ENCODE measurements at regions not wholly inside any gene's neighbourhood (a gene's known extent, or its start where the extent isn't known, plus 50 kb on each side); places are given as distances from the start of the nearest gene placed in this dataset.

DNA sequence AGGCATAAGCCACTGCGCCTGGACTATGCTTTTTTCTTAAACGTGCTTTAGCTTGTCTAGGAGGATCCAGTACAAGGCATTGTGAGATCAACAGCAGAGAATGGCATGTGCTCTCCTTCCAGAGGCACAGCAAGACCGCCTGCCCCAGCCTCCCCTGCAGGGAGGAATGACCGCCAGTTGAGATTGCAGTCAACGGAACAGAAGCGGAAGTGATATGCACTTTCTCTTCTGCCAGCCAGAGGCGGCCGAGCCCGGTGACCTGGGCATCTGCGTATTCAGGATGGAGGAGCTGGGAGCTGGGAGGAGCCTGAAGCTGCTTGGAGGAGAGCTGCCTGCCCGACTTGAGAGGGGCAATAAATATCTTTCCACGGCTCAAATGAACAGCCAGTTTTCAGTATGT, 243.0 kb downstream of the CTTN start:
- no peak overlapping the region for H3K9ac ChIP-seq (ENCODE audit: low read depth in 1 of 2, low read length in 2 of 2)
- no peaks in the 10 kb centered on the region for H3K36me3 ChIP-seq (ENCODE audit: control insufficient read depth in 2 of 2, insufficient read depth in 2 of 2, low read length in 2 of 2)
- no peaks in the 10 kb centered on the region for H3K4me1 ChIP-seq (ENCODE audit: control insufficient read depth in 2 of 2, insufficient read depth in 2 of 2, low read length in 2 of 2)
- H3K27ac ChIP-seq (ENCODE audit: low read depth in 2 of 2, low read length in 2 of 2), result no peak overlapping the region
- H3K9me3 ChIP-seq (ENCODE audit: control insufficient read depth in 2 of 2, low read length in 2 of 2), result no peaks in the 10 kb centered on the region
- no peaks in the 10 kb centered on the region for H3K27me3 ChIP-seq (ENCODE audit: control insufficient read depth in 2 of 2, insufficient read depth in 2 of 2, low read length in 2 of 2)
- H3K4me3 ChIP-seq (ENCODE audit: low read length in 2 of 2), result no peak overlapping the region

DNA sequence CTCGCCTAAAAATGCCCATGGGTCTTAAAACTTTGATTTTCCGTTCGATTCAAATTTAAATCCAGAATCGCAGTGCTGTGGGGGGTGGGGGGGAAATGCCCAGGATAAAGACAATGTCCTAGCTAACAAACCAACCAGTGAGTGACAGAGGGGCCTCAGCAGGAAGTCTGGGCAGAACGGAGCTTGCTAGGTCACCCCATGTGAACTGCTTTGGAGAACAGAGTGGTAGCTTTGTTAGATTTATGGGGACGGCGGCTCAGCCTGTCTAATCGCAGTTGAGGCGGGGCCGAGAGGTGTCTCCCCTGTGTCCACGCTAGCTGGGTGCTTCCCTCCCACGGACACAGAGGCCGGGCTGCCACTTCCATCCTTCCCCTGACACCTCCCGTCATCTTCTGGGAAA, 243.9 kb downstream of the CTTN start:
- no peaks in the 10 kb centered on the region for H3K4me1 ChIP-seq (ENCODE audit: control insufficient read depth in 2 of 2, insufficient read depth in 2 of 2, low read length in 2 of 2)
- no peak overlapping the region for H3K4me3 ChIP-seq (ENCODE audit: low read length in 2 of 2)
- H3K9me3 ChIP-seq (ENCODE audit: control insufficient read depth in 2 of 2, low read length in 2 of 2), result no peaks in the 10 kb centered on the region
- no peaks in the 10 kb centered on the region for H3K27me3 ChIP-seq (ENCODE audit: control insufficient read depth in 2 of 2, insufficient read depth in 2 of 2, low read length in 2 of 2)
- no peak overlapping the region for H3K27ac ChIP-seq (ENCODE audit: low read depth in 2 of 2, low read length in 2 of 2)
- H3K9ac ChIP-seq (ENCODE audit: low read depth in 1 of 2, low read length in 2 of 2), result no peak overlapping the region
- no peaks in the 10 kb centered on the region for H3K36me3 ChIP-seq (ENCODE audit: control insufficient read depth in 2 of 2, insufficient read depth in 2 of 2, low read length in 2 of 2)

DNA sequence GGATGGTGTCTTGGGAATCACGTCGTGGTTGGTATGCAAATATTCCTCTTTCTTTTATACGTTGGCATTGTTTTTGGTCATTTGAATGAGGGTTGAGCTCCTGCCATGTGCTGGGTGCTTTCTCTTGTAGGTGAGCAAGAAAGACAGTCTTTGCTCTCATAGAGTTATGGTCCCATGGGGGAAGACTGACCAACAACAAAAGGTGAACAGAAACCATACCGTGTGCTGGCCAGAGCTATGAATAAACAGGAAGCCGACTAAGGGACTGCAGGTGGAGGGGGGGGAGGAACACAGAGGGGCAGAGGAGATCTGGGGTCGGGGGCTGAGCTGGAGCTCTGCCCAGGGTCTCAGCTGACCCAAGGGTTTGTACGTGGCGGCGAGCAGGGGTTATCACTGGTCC, 245.3 kb downstream of the CTTN start:
- H3K4me1 ChIP-seq (ENCODE audit: control insufficient read depth in 2 of 2, insufficient read depth in 2 of 2, low read length in 2 of 2), result no peaks in the 10 kb centered on the region
- no peaks in the 10 kb centered on the region for H3K27me3 ChIP-seq (ENCODE audit: control insufficient read depth in 2 of 2, insufficient read depth in 2 of 2, low read length in 2 of 2)
- no peak overlapping the region for H3K9ac ChIP-seq (ENCODE audit: low read depth in 1 of 2, low read length in 2 of 2)
- no peak overlapping the region for H3K4me3 ChIP-seq (ENCODE audit: low read length in 2 of 2)
- no peak overlapping the region for H3K27ac ChIP-seq (ENCODE audit: low read depth in 2 of 2, low read length in 2 of 2)
- H3K36me3 ChIP-seq (ENCODE audit: control insufficient read depth in 2 of 2, insufficient read depth in 2 of 2, low read length in 2 of 2), result no peaks in the 10 kb centered on the region
- no peaks in the 10 kb centered on the region for H3K9me3 ChIP-seq (ENCODE audit: control insufficient read depth in 2 of 2, low read length in 2 of 2)

DNA sequence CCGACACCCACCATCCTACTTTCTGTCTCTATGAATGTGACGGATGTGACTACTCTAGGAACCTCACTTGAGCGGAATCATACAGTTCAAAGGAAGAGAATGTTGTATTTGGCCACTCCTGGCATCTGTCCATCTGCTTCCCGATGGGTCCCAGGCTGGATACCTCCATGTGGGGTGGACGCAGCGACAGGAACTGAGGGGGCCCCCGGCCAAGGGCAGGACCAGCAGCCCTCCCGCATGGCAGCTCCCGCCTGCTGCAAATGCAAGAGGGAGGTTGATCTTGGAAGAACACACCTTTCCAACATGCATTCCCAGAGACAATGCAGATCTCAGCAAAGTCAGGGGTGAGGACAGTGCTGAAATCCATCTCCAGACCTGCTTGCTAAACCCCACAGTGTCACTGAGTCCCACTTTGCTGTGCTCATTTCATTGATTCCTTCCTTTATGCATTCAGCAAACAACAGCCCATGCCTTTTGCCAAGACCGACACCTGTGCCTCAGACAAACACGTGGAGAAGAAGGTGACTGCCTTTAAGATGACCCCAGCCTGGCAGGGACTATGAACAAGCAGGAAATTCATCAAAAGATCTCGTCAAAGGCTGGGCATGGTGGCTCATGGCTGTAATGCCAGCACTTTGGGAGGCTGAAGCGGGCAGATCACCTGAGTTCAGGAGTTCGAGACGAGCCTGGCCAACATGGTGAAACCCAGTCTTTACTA, 246.2 kb downstream of the CTTN start:
- H3K27ac ChIP-seq (ENCODE audit: low read depth in 2 of 2, low read length in 2 of 2), result no peak overlapping the region
- no peak overlapping the region for H3K9ac ChIP-seq (ENCODE audit: low read depth in 1 of 2, low read length in 2 of 2)
- H3K4me3 ChIP-seq (ENCODE audit: low read length in 2 of 2), result no peak overlapping the region
- H3K4me1 ChIP-seq (ENCODE audit: control insufficient read depth in 2 of 2, insufficient read depth in 2 of 2, low read length in 2 of 2), result no peaks in the 10 kb centered on the region
- no peaks in the 10 kb centered on the region for H3K36me3 ChIP-seq (ENCODE audit: control insufficient read depth in 2 of 2, insufficient read depth in 2 of 2, low read length in 2 of 2)
- no peaks in the 10 kb centered on the region for H3K9me3 ChIP-seq (ENCODE audit: control insufficient read depth in 2 of 2, low read length in 2 of 2)
- H3K27me3 ChIP-seq (ENCODE audit: control insufficient read depth in 2 of 2, insufficient read depth in 2 of 2, low read length in 2 of 2), result no peaks in the 10 kb centered on the region

DNA sequence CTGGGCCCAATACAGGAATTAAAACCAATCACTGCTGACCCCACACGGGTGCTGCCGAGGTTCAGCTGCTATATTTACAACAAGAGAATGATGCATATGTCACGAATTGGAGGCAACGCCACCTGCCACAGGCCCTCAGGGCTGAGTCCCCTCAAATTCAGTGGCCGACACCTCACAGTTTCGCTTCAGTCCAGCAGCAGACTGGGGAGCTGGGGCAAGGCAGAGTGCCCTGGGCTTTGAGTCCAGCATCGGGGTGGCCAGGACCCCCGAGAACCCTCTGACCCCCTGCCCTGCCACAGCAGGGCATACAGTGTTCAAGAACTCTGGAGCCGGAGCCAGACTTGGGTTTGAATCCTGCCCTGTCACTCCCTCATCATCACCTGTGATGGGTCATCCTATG, 247.2 kb downstream of the CTTN start:
- H3K36me3 ChIP-seq (ENCODE audit: control insufficient read depth in 2 of 2, insufficient read depth in 2 of 2, low read length in 2 of 2), result no peaks in the 10 kb centered on the region
- H3K4me3 ChIP-seq (ENCODE audit: low read length in 2 of 2), result no peak overlapping the region
- no peak overlapping the region for H3K27ac ChIP-seq (ENCODE audit: low read depth in 2 of 2, low read length in 2 of 2)
- H3K27me3 ChIP-seq (ENCODE audit: control insufficient read depth in 2 of 2, insufficient read depth in 2 of 2, low read length in 2 of 2), result no peaks in the 10 kb centered on the region
- no peaks in the 10 kb centered on the region for H3K4me1 ChIP-seq (ENCODE audit: control insufficient read depth in 2 of 2, insufficient read depth in 2 of 2, low read length in 2 of 2)
- no peak overlapping the region for H3K9ac ChIP-seq (ENCODE audit: low read depth in 1 of 2, low read length in 2 of 2)
- H3K9me3 ChIP-seq (ENCODE audit: control insufficient read depth in 2 of 2, low read length in 2 of 2), result no peaks in the 10 kb centered on the region

DNA sequence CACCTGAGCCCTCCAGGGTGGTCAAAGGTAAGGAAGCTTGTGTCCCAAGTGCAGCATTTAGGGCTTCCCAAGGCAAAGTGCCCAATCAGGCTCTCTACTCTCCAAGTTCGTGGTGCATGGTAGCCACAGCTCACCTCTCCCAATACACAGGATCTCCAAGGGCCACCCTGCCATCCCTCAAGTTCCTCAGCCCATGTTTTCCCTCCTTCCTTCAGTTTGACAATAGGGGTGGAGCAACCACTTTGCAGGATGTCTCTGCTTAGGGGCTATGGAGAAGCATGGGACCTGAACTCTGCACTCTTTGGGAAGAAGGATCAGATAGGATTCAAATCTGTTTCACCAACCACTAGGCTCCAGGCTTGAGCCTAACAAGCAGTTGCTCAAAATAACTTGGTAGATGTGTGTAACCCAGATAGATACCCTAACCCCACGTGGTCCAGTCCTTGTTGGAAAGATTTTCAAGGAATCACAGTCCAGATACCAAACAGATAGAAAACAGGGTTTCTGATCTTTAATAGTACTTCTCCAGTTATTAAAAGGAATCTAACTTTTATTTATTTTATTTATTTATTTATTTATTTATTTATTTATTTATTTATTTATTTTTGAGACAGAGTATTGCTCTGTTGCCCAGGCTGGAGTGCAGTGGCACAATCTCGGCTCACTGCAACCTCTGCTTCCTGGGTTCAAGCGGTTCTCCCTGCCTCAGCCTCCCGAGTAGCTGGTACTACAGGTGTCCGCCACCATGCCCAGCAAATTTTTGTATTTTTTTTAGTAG, 248.1 kb downstream of the CTTN start:
- no peak overlapping the region for H3K4me3 ChIP-seq (ENCODE audit: low read length in 2 of 2)
- no peaks in the 10 kb centered on the region for H3K4me1 ChIP-seq (ENCODE audit: control insufficient read depth in 2 of 2, insufficient read depth in 2 of 2, low read length in 2 of 2)
- H3K36me3 ChIP-seq (ENCODE audit: control insufficient read depth in 2 of 2, insufficient read depth in 2 of 2, low read length in 2 of 2), result no peaks in the 10 kb centered on the region
- no peak overlapping the region for H3K9ac ChIP-seq (ENCODE audit: low read depth in 1 of 2, low read length in 2 of 2)
- no peaks in the 10 kb centered on the region for H3K27me3 ChIP-seq (ENCODE audit: control insufficient read depth in 2 of 2, insufficient read depth in 2 of 2, low read length in 2 of 2)
- H3K27ac ChIP-seq (ENCODE audit: low read depth in 2 of 2, low read length in 2 of 2), result no peak overlapping the region
- H3K9me3 ChIP-seq (ENCODE audit: control insufficient read depth in 2 of 2, low read length in 2 of 2), result no peaks in the 10 kb centered on the region

DNA sequence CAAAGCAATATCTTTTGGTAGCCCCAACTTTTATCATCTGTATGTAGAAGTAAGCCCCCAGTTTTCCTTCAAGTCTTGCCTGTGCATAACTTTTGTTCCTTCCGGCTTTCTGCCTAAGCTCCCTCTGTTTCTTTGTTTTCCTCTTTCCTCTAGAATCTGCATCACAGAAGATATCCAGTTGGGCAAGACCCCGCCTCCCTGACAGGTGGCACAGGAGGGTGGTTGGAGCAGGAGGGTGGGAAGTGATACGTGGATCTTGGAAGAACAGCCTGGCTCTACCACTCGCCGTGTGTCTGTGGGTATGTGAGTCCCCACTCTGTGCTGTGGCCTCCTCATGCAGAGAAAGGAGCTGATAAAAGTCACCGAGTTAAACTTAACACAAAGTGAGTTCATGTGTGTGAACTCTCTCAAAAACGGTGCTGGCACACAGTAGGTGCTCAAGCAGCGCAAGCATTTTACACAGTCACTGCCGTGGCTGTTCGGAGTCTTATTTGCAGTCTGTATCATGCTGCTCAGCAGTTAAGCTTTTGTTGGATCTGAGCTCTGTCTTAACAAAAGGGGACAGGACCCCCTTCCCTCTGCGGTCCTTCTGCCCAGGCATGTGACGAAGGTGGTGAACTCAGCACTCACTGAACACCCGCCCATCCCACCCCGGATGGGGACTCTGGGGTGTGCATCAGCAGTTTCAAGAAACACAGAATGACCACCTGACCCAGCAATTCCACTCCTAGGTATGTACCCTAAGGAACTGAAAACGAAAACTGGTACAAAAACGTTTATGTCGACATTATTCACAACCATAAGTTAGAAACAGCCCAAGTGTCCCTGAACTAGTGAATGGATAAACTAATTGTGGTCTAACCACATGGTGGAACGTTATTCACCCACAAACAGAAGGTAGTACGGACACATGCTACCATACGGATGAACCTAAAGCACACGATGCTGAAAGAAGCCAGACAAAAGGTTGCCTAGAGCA, 249.1 kb downstream of the CTTN start:
- no peak overlapping the region for H3K4me3 ChIP-seq (ENCODE audit: low read length in 2 of 2)
- H3K27me3 ChIP-seq (ENCODE audit: control insufficient read depth in 2 of 2, insufficient read depth in 2 of 2, low read length in 2 of 2), result no peaks in the 10 kb centered on the region
- no peak overlapping the region for H3K9ac ChIP-seq (ENCODE audit: low read depth in 1 of 2, low read length in 2 of 2)
- H3K36me3 ChIP-seq (ENCODE audit: control insufficient read depth in 2 of 2, insufficient read depth in 2 of 2, low read length in 2 of 2), result no peaks in the 10 kb centered on the region
- no peak overlapping the region for H3K27ac ChIP-seq (ENCODE audit: low read depth in 2 of 2, low read length in 2 of 2)
- H3K4me1 ChIP-seq (ENCODE audit: control insufficient read depth in 2 of 2, insufficient read depth in 2 of 2, low read length in 2 of 2), result no peaks in the 10 kb centered on the region
- H3K9me3 ChIP-seq (ENCODE audit: control insufficient read depth in 2 of 2, low read length in 2 of 2), result no peaks in the 10 kb centered on the region

DNA sequence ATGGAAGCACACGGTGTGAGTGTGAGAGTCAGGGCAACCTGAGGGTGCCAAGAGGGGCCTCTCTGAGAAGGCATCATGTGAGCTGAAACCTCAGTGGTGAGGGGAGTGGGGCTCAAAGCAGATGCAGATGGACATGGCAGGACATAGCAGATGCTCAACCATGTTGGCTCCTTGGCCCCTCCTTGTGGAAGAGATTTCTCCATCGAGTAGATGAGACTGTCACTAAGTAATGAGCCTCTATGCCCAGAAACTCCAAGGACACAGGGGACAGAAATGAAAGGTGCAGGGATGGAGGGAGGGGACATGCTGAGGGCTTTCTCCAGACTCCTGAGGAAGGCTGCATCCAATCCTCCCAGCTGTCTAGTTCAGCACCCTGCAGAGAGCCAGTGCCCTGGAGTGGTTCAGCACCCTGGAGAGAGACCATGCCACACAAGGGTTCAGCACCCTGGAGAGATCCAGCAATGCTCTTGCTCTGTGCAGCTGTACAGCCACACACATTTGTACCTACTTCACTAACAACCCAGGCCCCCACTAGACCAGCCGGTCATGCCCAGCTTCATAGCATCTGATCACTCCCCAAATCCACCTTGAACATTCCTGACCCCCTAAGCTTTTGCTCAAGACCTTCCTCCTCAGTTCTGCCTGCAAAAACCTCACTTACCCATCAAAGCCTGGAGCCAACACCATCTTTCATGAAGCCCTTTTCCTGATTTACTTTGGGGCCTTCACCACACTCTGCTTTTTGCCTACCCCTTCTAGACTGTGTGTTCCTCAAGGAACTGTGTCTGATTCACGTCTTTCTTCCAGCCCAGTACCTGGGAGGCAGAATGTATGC, 252.0 kb downstream of the CTTN start:
- Histone ChIP-seq H3K9me3 (ENCODE audit: control insufficient read depth in 2 of 2, low read length in 2 of 2) (no peaks in the 10 kb centered on the region), H3K27ac (ENCODE audit: low read depth in 2 of 2, low read length in 2 of 2) (no peak overlapping the region), H3K4me1 (ENCODE audit: control insufficient read depth in 2 of 2, insufficient read depth in 2 of 2, low read length in 2 of 2) (no peaks in the 10 kb centered on the region), H3K36me3 (ENCODE audit: control insufficient read depth in 2 of 2, insufficient read depth in 2 of 2, low read length in 2 of 2) (no peaks in the 10 kb centered on the region), H3K9ac (ENCODE audit: low read depth in 1 of 2, low read length in 2 of 2) (no peak overlapping the region), H3K27me3 (ENCODE audit: control insufficient read depth in 2 of 2, insufficient read depth in 2 of 2, low read length in 2 of 2) (no peaks in the 10 kb centered on the region), H3K4me3 (ENCODE audit: low read length in 2 of 2) (no peak overlapping the region)

DNA sequence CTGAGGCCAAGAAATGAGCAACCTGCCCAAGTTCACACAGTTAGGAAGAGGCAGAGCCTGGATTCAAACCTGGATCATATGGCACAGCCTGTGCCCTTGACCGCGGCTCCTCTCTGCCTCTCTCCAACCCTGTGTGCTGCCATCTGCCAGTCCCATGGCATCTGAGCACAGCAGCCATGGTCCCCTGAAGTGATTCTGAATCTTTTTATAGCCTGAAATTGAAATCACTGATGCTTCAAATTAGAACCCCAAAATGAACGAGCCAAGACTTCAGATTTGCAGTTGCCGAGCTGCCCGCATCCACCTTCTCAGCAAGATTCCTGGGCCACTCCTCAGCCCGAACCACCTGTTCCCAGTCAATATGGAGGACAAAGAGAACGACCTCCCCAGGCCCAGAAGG, 252.7 kb downstream of the CTTN start:
- no peaks in the 10 kb centered on the region for H3K4me1 ChIP-seq (ENCODE audit: control insufficient read depth in 2 of 2, insufficient read depth in 2 of 2, low read length in 2 of 2)
- no peaks in the 10 kb centered on the region for H3K36me3 ChIP-seq (ENCODE audit: control insufficient read depth in 2 of 2, insufficient read depth in 2 of 2, low read length in 2 of 2)
- H3K9me3 ChIP-seq (ENCODE audit: control insufficient read depth in 2 of 2, low read length in 2 of 2), result no peaks in the 10 kb centered on the region
- no peak overlapping the region for H3K27ac ChIP-seq (ENCODE audit: low read depth in 2 of 2, low read length in 2 of 2)
- no peak overlapping the region for H3K9ac ChIP-seq (ENCODE audit: low read depth in 1 of 2, low read length in 2 of 2)
- H3K4me3 ChIP-seq (ENCODE audit: low read length in 2 of 2), result no peak overlapping the region
- H3K27me3 ChIP-seq (ENCODE audit: control insufficient read depth in 2 of 2, insufficient read depth in 2 of 2, low read length in 2 of 2), result no peaks in the 10 kb centered on the region
